ENCODE measurements at regions not wholly inside any gene's neighbourhood (a gene's known extent, or its start where the extent isn't known, plus 50 kb on each side); places are given as distances from the start of the nearest gene placed in this dataset.

- H3K27ac Mint-ChIP-seq: no peak overlapping the region
- no peak overlapping the region for H3K4me3 ChIP-seq (ENCODE audit: low read length)
- H3K27ac ChIP-seq (ENCODE audit: low read depth, low read length): no peak overlapping the region
- H3K9me3 ChIP-seq (ENCODE audit: control insufficient read depth, low read length): no peaks in the 10 kb centered on the region
- no peak overlapping the region for H3K4me3 Mint-ChIP-seq
- DNase-seq: no peak
- WGBS, 2 experiments (ENCODE audit: insufficient coverage in 1 of 2, insufficient read length in 1 of 2): 78% methylated on average over 4 to 6 of the region's 6 CpGs
- H3K27me3 ChIP-seq (ENCODE audit: control insufficient read depth, insufficient read depth, low read length, poor library complexity, severe bottlenecking): no peaks in the 10 kb centered on the region
- H3K36me3 ChIP-seq (ENCODE audit: control insufficient read depth, insufficient read depth, low read length): no peaks in the 10 kb centered on the region
- no peaks in the 10 kb centered on the region for H3K4me1 ChIP-seq (ENCODE audit: control insufficient read depth, insufficient read depth, low read length)
- H3K9me3 Mint-ChIP-seq: peaks cover 14% of the 10 kb centered on the region
- H3K36me3 Mint-ChIP-seq (ENCODE audit: low read depth): no peaks in the 10 kb centered on the region
- H3K4me1 Mint-ChIP-seq: peaks cover 8% of the 10 kb centered on the region
- no peak overlapping the region for H3K9ac ChIP-seq (ENCODE audit: extremely low read depth, low read length, poor library complexity, severe bottlenecking)
- peaks cover 2% of the 10 kb centered on the region for H3K27me3 Mint-ChIP-seq (ENCODE audit: insufficient read depth)
- TF ChIP-seq, protein P1, sequence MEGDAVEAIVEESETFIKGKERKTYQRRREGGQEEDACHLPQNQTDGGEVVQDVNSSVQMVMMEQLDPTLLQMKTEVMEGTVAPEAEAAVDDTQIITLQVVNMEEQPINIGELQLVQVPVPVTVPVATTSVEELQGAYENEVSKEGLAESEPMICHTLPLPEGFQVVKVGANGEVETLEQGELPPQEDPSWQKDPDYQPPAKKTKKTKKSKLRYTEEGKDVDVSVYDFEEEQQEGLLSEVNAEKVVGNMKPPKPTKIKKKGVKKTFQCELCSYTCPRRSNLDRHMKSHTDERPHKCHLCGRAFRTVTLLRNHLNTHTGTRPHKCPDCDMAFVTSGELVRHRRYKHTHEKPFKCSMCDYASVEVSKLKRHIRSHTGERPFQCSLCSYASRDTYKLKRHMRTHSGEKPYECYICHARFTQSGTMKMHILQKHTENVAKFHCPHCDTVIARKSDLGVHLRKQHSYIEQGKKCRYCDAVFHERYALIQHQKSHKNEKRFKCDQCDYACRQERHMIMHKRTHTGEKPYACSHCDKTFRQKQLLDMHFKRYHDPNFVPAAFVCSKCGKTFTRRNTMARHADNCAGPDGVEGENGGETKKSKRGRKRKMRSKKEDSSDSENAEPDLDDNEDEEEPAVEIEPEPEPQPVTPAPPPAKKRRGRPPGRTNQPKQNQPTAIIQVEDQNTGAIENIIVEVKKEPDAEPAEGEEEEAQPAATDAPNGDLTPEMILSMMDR (conservative IDR thresholded peaks at IDR 0.05): no peak
Measured at GRCh38 chr5:6218517-6218916, 159.8 kb downstream of the MED10 start.

GRCh38 chr5:6218116-6218515 is 160.2 kb downstream of the MED10 start:
- H3K36me3 Mint-ChIP-seq (ENCODE audit: low read depth): no peaks in the 10 kb centered on the region
- Histone ChIP-seq H3K4me3 (ENCODE audit: low read length) (no peak overlapping the region), H3K27me3 (ENCODE audit: control insufficient read depth, insufficient read depth, low read length, poor library complexity, severe bottlenecking) (no peaks in the 10 kb centered on the region), H3K9me3 (ENCODE audit: control insufficient read depth, low read length) (no peaks in the 10 kb centered on the region), H3K9ac (ENCODE audit: extremely low read depth, low read length, poor library complexity, severe bottlenecking) (no peak overlapping the region), H3K27ac (ENCODE audit: low read depth, low read length) (no peak overlapping the region), H3K4me1 (ENCODE audit: control insufficient read depth, insufficient read depth, low read length) (no peaks in the 10 kb centered on the region), H3K36me3 (ENCODE audit: control insufficient read depth, insufficient read depth, low read length) (no peaks in the 10 kb centered on the region)
- DNase-seq: no peak
- peaks cover 11% of the 10 kb centered on the region for H3K9me3 Mint-ChIP-seq
- 92 to 100% methylated on average over 3 to 7 of the region's 7 CpGs for WGBS, 2 experiments (ENCODE audit: insufficient coverage in 1 of 2, insufficient read length in 1 of 2)
- peaks cover 2% of the 10 kb centered on the region for H3K27me3 Mint-ChIP-seq (ENCODE audit: insufficient read depth)
- no peak overlapping the region for H3K27ac Mint-ChIP-seq
- H3K4me3 Mint-ChIP-seq: no peak overlapping the region
- H3K4me1 Mint-ChIP-seq: peaks cover 8% of the 10 kb centered on the region
- TF ChIP-seq, protein P1 (conservative IDR thresholded peaks at IDR 0.05): no peak

DNA sequence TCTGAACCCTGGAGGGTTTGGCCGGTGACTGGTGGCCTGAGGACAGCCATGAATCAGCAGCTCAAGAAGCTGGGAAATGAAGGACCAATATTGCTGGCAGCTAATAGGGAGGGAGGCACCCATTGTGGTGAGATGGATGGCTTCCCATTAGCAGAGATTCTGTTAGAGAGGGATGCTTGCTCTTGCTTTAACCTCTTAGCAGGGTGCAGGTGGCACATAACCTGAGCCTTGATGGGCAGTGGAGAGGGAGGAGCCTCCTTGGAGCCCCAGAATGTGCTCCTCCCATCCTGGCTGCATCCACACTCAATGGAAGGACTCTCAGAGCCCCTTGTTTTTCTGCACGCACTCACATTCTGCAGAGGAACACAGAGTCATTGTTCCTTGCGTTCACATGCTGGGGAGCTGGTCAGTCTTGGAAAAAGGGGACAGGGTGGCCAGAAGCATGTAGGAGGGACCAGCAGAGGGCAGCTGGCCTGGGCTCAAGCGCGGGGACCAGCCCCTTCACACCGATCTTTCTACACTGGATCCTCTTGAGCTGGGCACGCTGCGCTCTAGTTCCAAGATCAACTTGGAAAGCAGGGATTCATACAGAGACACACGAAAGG is 161.8 kb downstream of the MED10 start:
- no peaks in the 10 kb centered on the region for H3K4me1 ChIP-seq (ENCODE audit: control insufficient read depth, insufficient read depth, low read length)
- Mint-ChIP-seq H3K4me1 (peaks cover 8% of the 10 kb centered on the region), H3K9me3 (peaks cover 3% of the 10 kb centered on the region), H3K27me3 (ENCODE audit: insufficient read depth) (peaks cover 3% of the 10 kb centered on the region), H3K27ac (no peak overlapping the region), H3K36me3 (ENCODE audit: low read depth) (no peaks in the 10 kb centered on the region), H3K4me3 (no peak overlapping the region)
- H3K27me3 ChIP-seq (ENCODE audit: control insufficient read depth, insufficient read depth, low read length, poor library complexity, severe bottlenecking): no peaks in the 10 kb centered on the region
- TF ChIP-seq, protein P1 (conservative IDR thresholded peaks at IDR 0.05): no peak
- DNase-seq: no peak
- H3K4me3 ChIP-seq (ENCODE audit: low read length): no peak overlapping the region
- H3K36me3 ChIP-seq (ENCODE audit: control insufficient read depth, insufficient read depth, low read length): no peaks in the 10 kb centered on the region
- no peaks in the 10 kb centered on the region for H3K9me3 ChIP-seq (ENCODE audit: control insufficient read depth, low read length)
- WGBS, 2 experiments (ENCODE audit: insufficient coverage in 1 of 2, insufficient read length in 1 of 2): 93 to 100% methylated on average over 5 to 9 of the region's 9 CpGs
- H3K9ac ChIP-seq (ENCODE audit: extremely low read depth, low read length, poor library complexity, severe bottlenecking): no peak overlapping the region
- H3K27ac ChIP-seq (ENCODE audit: low read depth, low read length): no peak overlapping the region
